Brain pericyte (primary cell): ENCODE measurements at regions not wholly inside any gene's neighbourhood (a gene's known extent, or its start where the extent isn't known, plus 50 kb on each side); places are given as distances from the start of the nearest gene placed in this dataset.
"Not testable (repeated sequence)": the region's sequence is repeated elsewhere in the genome, so short reads cannot be mapped to it uniquely, and the experiment has no call there.

Source experiments
- DNase-seq: peaks from one replicate; pipeline ENCODE4 v3.0.0-alpha.2; 2012; ENCODE audit warnings: low read depth, low spot score

- DNase-seq, result no peak
Measured at GRCh38 chrX:63581906-63582305, 203.1 kb downstream of the ARHGEF9 start.

- DNase-seq, result no peak
Measured at GRCh38 chrX:63581398-63581797, 203.6 kb downstream of the ARHGEF9 start.

- DNase-seq, result no peak
Measured at GRCh38 chrX:63576533-63576932, 208.5 kb downstream of the ARHGEF9 start.

GRCh38 chrX:63575700-63576099 is 209.3 kb downstream of the ARHGEF9 start:
- DNase-seq, result not testable (repeated sequence)

GRCh38 chrX:63566856-63567255 is 215.7 kb upstream of the SPIN4 start:
- no peak for DNase-seq

GRCh38 chrX:63561425-63561824 is 210.3 kb upstream of the SPIN4 start:
- DNase-seq, result no peak

- peak; percentile 24 for DNase-seq
Measured at GRCh38 chrX:63560601-63561218, 209.6 kb upstream of the SPIN4 start.

- DNase-seq, result no peak
Measured at GRCh38 chrX:63551856-63552255, 200.7 kb upstream of the SPIN4 start.

GRCh38 chrX:63530654-63531053 is 179.5 kb upstream of the SPIN4 start:
- no peak for DNase-seq

GRCh38 chrX:63529961-63530360 is 178.8 kb upstream of the SPIN4 start:
- DNase-seq, result no peak

- DNase-seq, result no peak
Measured at GRCh38 chrX:63526863-63527262, 175.7 kb upstream of the SPIN4 start.

- no peak for DNase-seq
Measured at GRCh38 chrX:63525491-63525890, 174.4 kb upstream of the SPIN4 start.

- not testable (repeated sequence) for DNase-seq
Measured at GRCh38 chrX:63519368-63519767, 168.2 kb upstream of the SPIN4 start.

- no peak for DNase-seq
Measured at GRCh38 chrX:63514569-63515080, 163.5 kb upstream of the SPIN4 start.

GRCh38 chrX:63513825-63514568 is 162.9 kb upstream of the SPIN4 start:
- DNase-seq, result peak; percentile 24

- no peak for DNase-seq
Measured at GRCh38 chrX:63511361-63511760, 160.2 kb upstream of the SPIN4 start.

GRCh38 chrX:63508668-63509067 is 157.5 kb upstream of the SPIN4 start:
- DNase-seq, result no peak

- DNase-seq, result no peak
Measured at GRCh38 chrX:63506320-63506719, 155.2 kb upstream of the SPIN4 start.

GRCh38 chrX:63503541-63503940 is 152.4 kb upstream of the SPIN4 start:
- DNase-seq, result no peak

GRCh38 chrX:63488546-63489373 is 137.6 kb upstream of the SPIN4 start:
- DNase-seq, result no peak

- DNase-seq, result no peak
Measured at GRCh38 chrX:63475200-63475599, 124.1 kb upstream of the SPIN4 start.

- DNase-seq, result no peak
Measured at GRCh38 chrX:63471004-63471403, 119.9 kb upstream of the SPIN4 start.
